Endothelial cell of umbilical vein (primary cell): ENCODE measurements at regions not wholly inside any gene's neighbourhood (a gene's known extent, or its start where the extent isn't known, plus 50 kb on each side); places are given as distances from the start of the nearest gene placed in this dataset.

Experiments used
- CTCF ChIP-seq, 2 donors: IDR thresholded peaks; 1 replicate in 1 of 2; 2 replicates in 1 of 2; pipeline ENCODE4 v1.5.1; 2011; ENCODE audit warnings: low read length in 2 of 2, mild to moderate bottlenecking in 2 of 2, moderate library complexity in 2 of 2, control low read depth in 1 of 2, inconsistent platforms in 1 of 2, low read depth in 1 of 2; ENCODE audit not compliant: insufficient read depth in 1 of 2; ENCODE audit errors: extremely low read depth in 1 of 2
- EZH2 ChIP-seq: IDR thresholded peaks from 2 replicates; pipeline ENCODE4 v1.6.1; 2012; ENCODE audit warnings: borderline replicate concordance, low read depth, mild to moderate bottlenecking, moderate library complexity, low read length, inconsistent platforms; ENCODE audit not compliant: severe bottlenecking
- JUN ChIP-seq: IDR thresholded peaks from 2 replicates; pipeline ENCODE4 v1.6.1; 2011; ENCODE audit warnings: borderline replicate concordance, low read depth; ENCODE audit not compliant: insufficient read length, insufficient read depth
- POLR2A ChIP-seq: IDR thresholded peaks from 2 replicates; pipeline ENCODE4 v1.6.1; 2012; ENCODE audit warnings: low read depth, mild to moderate bottlenecking, control low read depth, low read length

- TF ChIP-seq CTCF (IDR thresholded peaks at IDR 0.05; ENCODE audit: extremely low read depth in 1 of 2, insufficient read depth in 1 of 2, low read depth in 1 of 2, low read length in 2 of 2) (no peak), POLR2A (no peak), EZH2 (no peak), JUN (no peak)
These were observed 137.8 kb upstream of the PDGFD start for GRCh38 chr11:104301776-104302175.
